Prostate gland (tissue), 2 donors: ENCODE measurements at regions not wholly inside any gene's neighbourhood (a gene's known extent, or its start where the extent isn't known, plus 50 kb on each side); places are given as distances from the start of the nearest gene placed in this dataset.

ENCODE experiments used
- DNase-seq: peaks from one replicate; pipeline ENCODE4 v3.0.0-alpha.2; 2019; ENCODE audit warnings: low spot score
- H3K27ac ChIP-seq, 2 donors: fragments of 200-600 bp; sonication (generic); 2 replicates each; pipeline ENCODE4 v1.5.1; 2017 to 2019
- H3K27me3 ChIP-seq: fragments of 200-600 bp; sonication (generic); replicated peaks from 2 replicates; pipeline ENCODE4 v1.5.1; 2019; ENCODE audit not compliant: insufficient read depth
- H3K36me3 ChIP-seq, 2 donors: fragments of 200-600 bp; sonication (generic); 1 replicate in 1 of 2; 2 replicates in 1 of 2; pipeline versions ENCODE4 v1.5.1 to v1.8.1; 2017 to 2019
- H3K4me1 ChIP-seq: fragments of 200-600 bp; sonication (generic); replicated peaks from 2 replicates; pipeline ENCODE4 v1.5.1; 2019
- H3K4me3 ChIP-seq, 2 donors: fragments of 200-600 bp; sonication (generic); 2 replicates each; pipeline ENCODE4 v1.5.1; 2017 to 2019
- H3K9me3 ChIP-seq: fragments of 200-600 bp; sonication (generic); 2 replicates; pipeline ENCODE4 v1.5.1; 2017
- CTCF ChIP-seq, 4 experiments: fragments of 200-600 bp in 2 of 4; fragments of 450-650 bp in 2 of 4; sonication (generic) in 2 of 4; IDR thresholded peaks; 1 replicate in 3 of 4; 2 replicates in 1 of 4; pipeline ENCODE4 v1.5.1; 2016 to 2019; ENCODE audit warnings: antibody characterized with exemption in 4 of 4, mild to moderate bottlenecking in 2 of 4, moderate library complexity in 2 of 4
- POLR2A ChIP-seq: fragments of 450-650 bp; IDR thresholded peaks from one replicate; pipeline ENCODE4 v1.6.1; 2016; ENCODE audit warnings: antibody characterized with exemption, mild to moderate bottlenecking
- POLR2AphosphoS5 ChIP-seq: sonication (generic); formaldehyde crosslinking; IDR thresholded peaks from one replicate; pipeline ENCODE4 v1.6.1; 2017; ENCODE audit warnings: antibody characterized with exemption
- WGBS: methylation state at CpG from one replicate; pipeline ENCODE4 v1.1.5; 2018; 5-methylcytosine and 5-hydroxymethylcytosine counted together
- intact Hi-C: fragments of 100-400 bp; cut with DNase I; formaldehyde crosslinking; loops from one replicate; pipeline ENCODE4 v1.14.2; 2022

- Histone ChIP-seq H3K27ac (no peak overlapping the region), H3K27me3 (no peaks in the 10 kb centered on the region), H3K9me3 (no peaks in the 10 kb centered on the region), H3K4me1 (no peaks in the 10 kb centered on the region), H3K4me3 (no peak overlapping the region), H3K36me3 (no peaks in the 10 kb centered on the region)
- 87% methylated on average over 2 of the region's 2 CpGs for WGBS
- DNase-seq, result no peak
- intact Hi-C loops, result no loop called here
- TF ChIP-seq CTCF (IDR thresholded peaks at IDR 0.05) (no peak), POLR2A (no peak), POLR2AphosphoS5 (no peak)
These were observed 436.7 kb downstream of the PDCD6IP start for GRCh38 chr3:34235096-34235495.

- no peaks in the 10 kb centered on the region for H3K36me3 ChIP-seq
- no peak overlapping the region for H3K27ac ChIP-seq
- WGBS, result 26% methylated on average over 1 of the region's 1 CpG
- no peaks in the 10 kb centered on the region for H3K27me3 ChIP-seq
- no peak for TF ChIP-seq POLR2A
- intact Hi-C loops, result no loop called here
- no peak for DNase-seq
- no peaks in the 10 kb centered on the region for H3K9me3 ChIP-seq
- H3K4me1 ChIP-seq, result no peaks in the 10 kb centered on the region
- H3K4me3 ChIP-seq, result no peak overlapping the region
These were observed 439.5 kb downstream of the PDCD6IP start for GRCh38 chr3:34237946-34238345.

- no peaks in the 10 kb centered on the region for H3K9me3 ChIP-seq
- TF ChIP-seq POLR2AphosphoS5 (no peak), CTCF (IDR thresholded peaks at IDR 0.05) (no peak), POLR2A (no peak)
- WGBS, result 72% methylated on average over 1 of the region's 1 CpG
- intact Hi-C loops, result no loop called here
- no peak overlapping the region for H3K4me3 ChIP-seq
- H3K27ac ChIP-seq, result no peak overlapping the region
- no peaks in the 10 kb centered on the region for H3K27me3 ChIP-seq
- DNase-seq, result no peak
- H3K4me1 ChIP-seq, result no peaks in the 10 kb centered on the region
- H3K36me3 ChIP-seq, result no peaks in the 10 kb centered on the region
These were observed 440.0 kb downstream of the PDCD6IP start for GRCh38 chr3:34238407-34238806.

GRCh38 chr3:34239287-34239686 lies 440.9 kb downstream of the PDCD6IP start:
- H3K9me3 ChIP-seq, result no peaks in the 10 kb centered on the region
- H3K36me3 ChIP-seq, result no peaks in the 10 kb centered on the region
- no peaks in the 10 kb centered on the region for H3K4me1 ChIP-seq
- H3K27ac ChIP-seq, result no peak overlapping the region
- DNase-seq, result no peak
- H3K27me3 ChIP-seq, result no peaks in the 10 kb centered on the region
- intact Hi-C loops, result no loop called here
- WGBS, result 90% methylated on average over 4 of the region's 4 CpGs
- no peak overlapping the region for H3K4me3 ChIP-seq
- TF ChIP-seq CTCF (IDR thresholded peaks at IDR 0.05) (no peak), POLR2A (no peak), POLR2AphosphoS5 (no peak)

GRCh38 chr3:34239875-34240274 lies 441.4 kb downstream of the PDCD6IP start:
- no peak overlapping the region for H3K27ac ChIP-seq
- TF ChIP-seq POLR2AphosphoS5 (no peak), POLR2A (no peak)
- intact Hi-C loops, result no loop called here
- H3K36me3 ChIP-seq, result no peaks in the 10 kb centered on the region
- H3K9me3 ChIP-seq, result no peaks in the 10 kb centered on the region
- no peaks in the 10 kb centered on the region for H3K4me1 ChIP-seq
- H3K27me3 ChIP-seq, result no peaks in the 10 kb centered on the region
- no peak overlapping the region for H3K4me3 ChIP-seq
- DNase-seq, result no peak

- TF ChIP-seq POLR2A (no peak), CTCF (IDR thresholded peaks at IDR 0.05) (no peak), POLR2AphosphoS5 (no peak)
- WGBS, result 48% methylated on average over 1 of the region's 1 CpG
- Histone ChIP-seq H3K36me3 (no peaks in the 10 kb centered on the region), H3K27ac (no peak overlapping the region), H3K27me3 (no peaks in the 10 kb centered on the region), H3K4me1 (no peaks in the 10 kb centered on the region), H3K9me3 (no peaks in the 10 kb centered on the region), H3K4me3 (no peak overlapping the region)
- DNase-seq, result no peak
- intact Hi-C loops, result no loop called here
These were observed 449.0 kb downstream of the PDCD6IP start for GRCh38 chr3:34247401-34247800.
